BLaER1 treated with 17β-estradiol and CSF1 and Interleukin-3, amounts not matched to agents 10 nM and 100 nM (cell line): ENCODE measurements at regions not wholly inside any gene's neighbourhood (a gene's known extent, or its start where the extent isn't known, plus 50 kb on each side); places are given as distances from the start of the nearest gene placed in this dataset.

Experiments used
- H3K27ac ChIP-seq, 11 experiments: shearing (Covaris generic); formaldehyde crosslinking; 2 replicates each; pipeline ENCODE4 v1.8.1; 2022
- H3K27me3 ChIP-seq, 11 experiments: shearing (Covaris generic); formaldehyde crosslinking; 2 replicates each; pipeline ENCODE4 v1.8.1; 2022
- H3K36me3 ChIP-seq, 11 experiments: shearing (Covaris generic); formaldehyde crosslinking; 2 replicates each; pipeline ENCODE4 v1.8.1; 2022
- H3K4me1 ChIP-seq, 10 experiments: shearing (Covaris generic); formaldehyde crosslinking; 2 replicates each; pipeline ENCODE4 v1.8.1; 2022
- H3K4me2 ChIP-seq, 11 experiments: shearing (Covaris generic); formaldehyde crosslinking; 2 replicates each; pipeline ENCODE4 v1.8.1; 2022
- H3K4me3 ChIP-seq, 10 experiments: shearing (Covaris generic); formaldehyde crosslinking; 2 replicates each; pipeline ENCODE4 v1.8.1; 2022
- H3K9ac ChIP-seq, 11 experiments: shearing (Covaris generic); formaldehyde crosslinking; 2 replicates each; pipeline ENCODE4 v1.8.1; 2022
- H3K9me3 ChIP-seq, 11 experiments: shearing (Covaris generic); formaldehyde crosslinking; replicated peaks in 1 of 11; 2 replicates each; pipeline ENCODE4 v1.8.1; 2022
- H4K20me1 ChIP-seq, 11 experiments: shearing (Covaris generic); formaldehyde crosslinking; 2 replicates each; pipeline ENCODE4 v1.8.1; 2022
- Cebpa-rat ChIP-seq, 11 experiments: shearing (Covaris generic); IDR thresholded peaks; 2 replicates each; pipeline ENCODE4 v1.8.1; 2022

GRCh38 chr17:6215071-6216035, 145.2 kb downstream of the WSCD1 start:
- no peak overlapping the region for H3K27ac ChIP-seq
- no peaks in the 10 kb centered on the region for H3K36me3 ChIP-seq
- H3K4me2 ChIP-seq: no peak overlapping the region
- H4K20me1 ChIP-seq: peaks cover 0 to 13% (median 0%) of the 10 kb centered on the region in 11 experiments; a peak in 1 of 22 replicates
- no peaks in the 10 kb centered on the region for H3K4me1 ChIP-seq
- H3K4me3 ChIP-seq: no peak overlapping the region
- no peak for TF ChIP-seq Cebpa-rat (IDR thresholded peaks at IDR 0.05)
- peaks cover 0 to 97% (median 0%) of the 10 kb centered on the region in 11 experiments; a peak in 6 of 22 replicates for H3K27me3 ChIP-seq
- no peak overlapping the region for H3K9ac ChIP-seq
- H3K9me3 ChIP-seq: peaks cover 0 to 2% (median 0%) of the 10 kb centered on the region in 11 experiments; a peak in 2 of 22 replicates

- peaks cover 0 to 89% (median 0%) of the 10 kb centered on the region in 11 experiments; a peak in 6 of 22 replicates for H3K27me3 ChIP-seq
- H3K9ac ChIP-seq: no peak overlapping the region
- H3K4me2 ChIP-seq: no peak overlapping the region
- no peaks in the 10 kb centered on the region for H3K4me1 ChIP-seq
- H3K9me3 ChIP-seq: no peaks in the 10 kb centered on the region
- no peak overlapping the region for H3K27ac ChIP-seq
- no peak overlapping the region for H3K4me3 ChIP-seq
- H4K20me1 ChIP-seq: peaks cover 0 to 13% (median 0%) of the 10 kb centered on the region in 11 experiments; a peak in 1 of 22 replicates
- TF ChIP-seq Cebpa-rat (IDR thresholded peaks at IDR 0.05): no peak
- no peaks in the 10 kb centered on the region for H3K36me3 ChIP-seq
These were observed 143.7 kb downstream of the WSCD1 start for GRCh38 chr17:6213859-6214258.

DNA sequence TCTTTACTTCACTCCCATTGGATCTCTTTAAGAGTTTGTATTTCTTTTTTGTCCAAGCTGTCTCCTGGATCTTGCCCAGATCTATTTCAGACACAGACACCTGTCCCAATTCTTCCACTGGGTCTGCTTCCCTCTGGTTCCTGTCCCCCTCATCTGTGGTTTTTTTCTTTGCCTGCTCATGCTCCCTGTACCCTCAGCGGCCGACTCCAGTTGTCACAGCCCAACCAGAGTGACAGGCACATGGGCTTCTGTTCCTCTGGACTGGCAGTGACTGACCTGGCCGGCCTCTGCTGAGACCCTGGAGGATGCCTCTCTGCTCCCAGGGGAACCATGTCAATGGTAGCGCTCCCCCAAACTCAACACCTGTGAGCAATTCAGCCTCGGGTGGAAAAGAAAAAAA, 142.6 kb downstream of the WSCD1 start:
- TF ChIP-seq Cebpa-rat (IDR thresholded peaks at IDR 0.05): no peak
- H3K4me1 ChIP-seq: no peaks in the 10 kb centered on the region
- H4K20me1 ChIP-seq: peaks cover 0 to 5% (median 0%) of the 10 kb centered on the region in 11 experiments; a peak in 1 of 22 replicates
- H3K27me3 ChIP-seq: peaks cover 0 to 78% (median 0%) of the 10 kb centered on the region in 11 experiments; a peak in 6 of 22 replicates
- no peak overlapping the region for H3K9ac ChIP-seq
- no peaks in the 10 kb centered on the region for H3K36me3 ChIP-seq
- no peaks in the 10 kb centered on the region for H3K9me3 ChIP-seq
- H3K27ac ChIP-seq: no peak overlapping the region
- no peak overlapping the region for H3K4me2 ChIP-seq
- H3K4me3 ChIP-seq: no peak overlapping the region

DNA sequence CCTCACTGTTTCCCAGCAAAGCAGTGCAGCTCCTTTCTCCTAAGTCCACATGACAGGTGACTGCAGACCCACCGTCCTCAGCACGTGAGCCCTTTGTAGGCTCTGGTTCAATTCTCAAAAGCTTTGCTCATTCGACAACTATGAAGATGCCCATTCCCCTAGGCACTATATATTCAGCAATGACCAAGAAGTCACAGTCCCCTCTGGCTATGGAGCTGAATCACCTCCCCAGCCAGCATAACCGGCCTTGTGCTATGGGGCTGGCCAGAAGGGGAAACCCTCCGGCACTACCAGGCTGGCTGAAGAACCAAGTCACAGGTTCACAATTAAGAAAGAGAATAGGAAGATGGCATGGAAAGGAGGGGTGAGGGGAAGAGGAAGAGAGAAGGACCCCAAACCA, 139.7 kb downstream of the WSCD1 start:
- Histone ChIP-seq H3K4me3 (no peak overlapping the region), H3K4me2 (no peak overlapping the region), H3K4me1 (no peaks in the 10 kb centered on the region), H3K9me3 (no peaks in the 10 kb centered on the region), H3K27me3 (peaks cover 0 to 63% (median 0%) of the 10 kb centered on the region in 11 experiments; a peak in 5 of 22 replicates), H3K27ac (no peak overlapping the region), H3K36me3 (no peaks in the 10 kb centered on the region), H4K20me1 (no peaks in the 10 kb centered on the region), H3K9ac (no peak overlapping the region)
- no peak for TF ChIP-seq Cebpa-rat (IDR thresholded peaks at IDR 0.05)

DNA sequence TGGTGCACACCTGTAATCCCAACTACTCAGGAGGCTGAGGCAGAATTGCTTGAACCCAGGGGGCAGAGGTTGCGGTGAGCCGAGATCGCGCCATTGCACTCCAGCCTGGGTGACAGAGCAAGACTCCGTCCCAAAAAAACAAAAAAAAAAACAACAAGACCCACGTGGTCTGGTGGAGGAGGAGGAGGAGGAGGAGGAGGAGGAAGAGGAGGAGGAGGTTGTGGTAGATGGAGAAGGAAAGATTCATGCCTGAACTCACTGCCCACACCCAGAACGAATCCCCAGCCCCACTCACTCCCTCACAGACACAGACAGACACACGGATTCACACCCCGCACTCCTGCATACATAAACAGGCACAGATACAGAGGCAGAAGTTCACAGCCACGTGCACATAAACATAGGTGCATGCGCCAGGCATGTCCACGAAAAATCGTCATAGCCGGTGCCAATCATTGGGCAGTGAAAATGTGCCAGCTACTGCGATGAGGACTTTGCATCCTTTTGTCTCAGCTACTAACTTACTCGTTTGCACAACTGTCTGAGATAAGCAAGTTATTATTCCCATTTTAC, 138.5 kb downstream of the WSCD1 start:
- no peaks in the 10 kb centered on the region for H3K9me3 ChIP-seq
- no peak for TF ChIP-seq Cebpa-rat (IDR thresholded peaks at IDR 0.05)
- H4K20me1 ChIP-seq: no peaks in the 10 kb centered on the region
- H3K27ac ChIP-seq: no peak overlapping the region
- H3K4me3 ChIP-seq: no peak overlapping the region
- H3K36me3 ChIP-seq: no peaks in the 10 kb centered on the region
- H3K27me3 ChIP-seq: peaks cover 0 to 58% (median 0%) of the 10 kb centered on the region in 11 experiments; a peak in 5 of 22 replicates
- H3K4me1 ChIP-seq: no peaks in the 10 kb centered on the region
- H3K9ac ChIP-seq: no peak overlapping the region
- no peak overlapping the region for H3K4me2 ChIP-seq

DNA sequence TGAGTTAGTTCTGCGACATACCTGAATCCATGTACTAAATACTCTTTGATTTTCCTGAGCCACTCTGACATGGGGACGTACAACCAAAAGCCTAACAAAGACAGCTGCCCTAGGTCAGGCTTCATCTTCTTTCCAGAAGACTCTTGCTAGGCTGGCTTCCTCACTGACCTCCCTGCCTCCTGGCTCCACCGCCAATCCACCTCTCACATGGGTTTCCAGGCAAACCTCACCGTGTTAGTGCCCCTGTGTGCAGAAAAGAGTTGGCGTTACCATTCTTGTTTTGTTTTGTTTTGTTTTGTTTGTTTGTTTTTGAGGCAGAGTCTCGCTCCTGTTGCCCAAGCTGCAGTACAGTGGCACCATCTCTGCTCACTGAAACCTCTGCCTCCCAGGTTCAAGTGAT, 135.3 kb downstream of the WSCD1 start:
- no peak for TF ChIP-seq Cebpa-rat (IDR thresholded peaks at IDR 0.05)
- Histone ChIP-seq H3K36me3 (no peaks in the 10 kb centered on the region), H4K20me1 (no peaks in the 10 kb centered on the region), H3K27ac (no peak overlapping the region), H3K27me3 (peaks cover 0 to 32% (median 0%) of the 10 kb centered on the region in 11 experiments; a peak in 5 of 22 replicates), H3K9ac (no peak overlapping the region), H3K4me2 (no peak overlapping the region), H3K4me3 (no peak overlapping the region), H3K9me3 (0 out of 22 replicates have a peak, but pooled peaks cover 0 to 3% (median 0%) of the 10 kb centered on the region in 11 experiments), H3K4me1 (no peaks in the 10 kb centered on the region)

DNA sequence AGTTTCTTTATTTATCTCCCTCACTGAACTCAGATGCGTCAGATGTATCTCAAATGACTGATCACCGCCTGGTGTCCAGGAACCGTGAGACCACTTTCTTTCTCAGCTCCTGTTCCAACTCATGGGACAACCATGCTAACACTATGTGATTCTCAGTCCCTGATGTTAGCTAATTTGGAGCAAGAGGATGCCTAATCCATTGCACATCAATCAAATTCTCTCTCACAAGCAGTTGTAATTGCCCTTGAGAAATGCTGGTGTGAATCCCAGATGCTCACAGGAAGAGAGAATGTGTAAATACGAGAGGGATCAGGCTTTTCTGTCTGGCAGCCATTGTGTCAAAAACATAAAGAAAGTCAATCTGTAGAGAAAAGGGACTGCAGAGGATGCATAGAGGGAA, 134.9 kb downstream of the WSCD1 start:
- H3K27me3 ChIP-seq: peaks cover 0 to 32% (median 0%) of the 10 kb centered on the region in 11 experiments; a peak in 5 of 22 replicates
- H3K4me3 ChIP-seq: no peak overlapping the region
- H3K4me2 ChIP-seq: no peak overlapping the region
- no peaks in the 10 kb centered on the region for H3K36me3 ChIP-seq
- H3K9me3 ChIP-seq: 0 out of 22 replicates have a peak, but pooled peaks cover 0 to 6% (median 0%) of the 10 kb centered on the region in 11 experiments
- no peak overlapping the region for H3K27ac ChIP-seq
- H3K4me1 ChIP-seq: no peaks in the 10 kb centered on the region
- H4K20me1 ChIP-seq: no peaks in the 10 kb centered on the region
- no peak overlapping the region for H3K9ac ChIP-seq
- TF ChIP-seq Cebpa-rat (IDR thresholded peaks at IDR 0.05): no peak

- H3K36me3 ChIP-seq: no peaks in the 10 kb centered on the region
- 0 out of 22 replicates have a peak, but pooled peaks cover 0 to 6% (median 0%) of the 10 kb centered on the region in 11 experiments for H3K9me3 ChIP-seq
- no peak for TF ChIP-seq Cebpa-rat (IDR thresholded peaks at IDR 0.05)
- no peak overlapping the region for H3K9ac ChIP-seq
- H4K20me1 ChIP-seq: no peaks in the 10 kb centered on the region
- H3K27ac ChIP-seq: no peak overlapping the region
- H3K27me3 ChIP-seq: peaks cover 0 to 32% (median 0%) of the 10 kb centered on the region in 11 experiments; a peak in 5 of 22 replicates
- H3K4me3 ChIP-seq: no peak overlapping the region
- H3K4me1 ChIP-seq: no peaks in the 10 kb centered on the region
- H3K4me2 ChIP-seq: no peak overlapping the region
These were observed 134.1 kb downstream of the WSCD1 start for GRCh38 chr17:6204203-6204722.

GRCh38 chr17:6196355-6196754, 126.2 kb downstream of the WSCD1 start:
- TF ChIP-seq Cebpa-rat (IDR thresholded peaks at IDR 0.05): no peak
- Histone ChIP-seq H3K27ac (no peak overlapping the region), H3K4me1 (no peaks in the 10 kb centered on the region), H4K20me1 (no peaks in the 10 kb centered on the region; a peak in 1 of 22 replicates), H3K36me3 (no peaks in the 10 kb centered on the region), H3K27me3 (no peaks in the 10 kb centered on the region; a peak in 1 of 22 replicates), H3K4me3 (no peak overlapping the region), H3K4me2 (no peak overlapping the region), H3K9me3 (peaks cover 0 to 20% (median 0%) of the 10 kb centered on the region in 11 experiments; a peak in 3 of 22 replicates), H3K9ac (no peak overlapping the region)
